C4-2B (cell line): ENCODE measurements at regions not wholly inside any gene's neighbourhood (a gene's known extent, or its start where the extent isn't known, plus 50 kb on each side); places are given as distances from the start of the nearest gene placed in this dataset.

Experiments
- CTCF ChIP-seq: fragments of 450-650 bp; conservative IDR thresholded peaks from 2 replicates; pipeline ENCODE4 v1.5.1; 2017; ENCODE audit warnings: mild to moderate bottlenecking
- ZFX ChIP-seq: fragments of 450-650 bp; IDR thresholded peaks from 2 replicates; pipeline ENCODE4 v1.6.1; 2017

DNA sequence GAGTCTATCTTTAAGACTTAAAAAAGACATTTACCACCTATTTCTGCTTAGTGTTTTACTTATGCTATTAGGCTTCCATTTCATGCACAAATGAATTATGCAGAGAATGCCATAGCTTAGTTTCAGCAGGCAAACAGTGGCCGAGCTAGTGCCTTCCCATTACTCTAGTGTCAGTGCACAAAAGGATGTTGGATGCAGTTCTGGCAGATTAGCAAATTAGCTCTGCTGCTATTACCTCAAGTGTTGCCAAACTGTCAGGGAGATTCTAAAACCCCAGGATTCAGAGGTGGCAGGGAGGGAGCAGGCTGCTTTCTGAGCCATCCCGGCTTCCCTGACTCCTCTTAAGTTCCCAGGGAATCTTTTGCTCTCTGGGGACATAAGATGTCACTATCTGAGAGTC is 209.4 kb upstream of the NCAM1 start:
- TF ChIP-seq CTCF (no peak), ZFX (no peak)
